HK-2 (cell line): ENCODE measurements at regions not wholly inside any gene's neighbourhood (a gene's known extent, or its start where the extent isn't known, plus 50 kb on each side); places are given as distances from the start of the nearest gene placed in this dataset.
A peak's percentile ranks its signal among the peaks of the same experiment; 100 is the strongest.

Experiments used
- DNase-seq: peaks from one replicate; pipeline ENCODE4 v3.0.0-alpha.2; 2018; ENCODE audit not compliant: unreplicated experiment

DNA sequence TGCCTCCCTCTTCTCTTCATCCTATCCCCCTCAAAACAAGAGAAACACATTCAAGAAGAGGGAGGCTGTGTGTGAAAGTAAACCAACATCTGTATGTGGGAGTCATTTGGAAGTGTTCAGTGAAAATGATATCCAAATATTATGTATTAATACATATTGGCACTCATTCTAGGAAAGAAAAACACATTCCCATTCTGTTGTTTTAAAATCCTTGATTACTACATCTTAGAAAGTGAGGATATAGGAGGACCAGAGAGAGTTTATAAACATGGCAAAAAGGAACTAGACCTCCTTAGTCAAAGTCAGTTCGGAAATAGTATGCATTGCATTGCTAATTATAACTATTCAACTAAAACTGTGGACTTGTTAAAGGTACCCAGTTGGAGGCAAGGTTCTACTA, 786.6 kb downstream of the ADGRL2 start:
- no peak for DNase-seq

DNA sequence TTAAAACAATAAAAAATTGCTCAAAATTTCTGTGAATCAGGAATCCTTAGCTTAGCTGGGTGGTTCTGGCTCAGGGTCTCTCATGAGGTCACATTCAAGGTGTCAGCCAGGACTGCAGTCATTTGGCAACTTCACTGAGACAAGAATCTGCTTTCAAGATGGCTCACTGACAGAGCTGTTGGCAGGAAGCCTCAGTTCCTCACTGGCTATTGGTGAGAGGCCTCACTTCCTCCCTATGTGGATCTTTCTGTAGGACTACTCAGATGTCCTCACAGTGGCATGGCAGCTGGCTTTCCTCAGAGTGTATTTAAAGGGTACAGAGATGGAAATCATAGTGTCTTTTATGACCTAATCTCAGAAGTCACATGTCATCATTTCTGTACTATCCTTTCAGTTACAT, 785.7 kb downstream of the ADGRL2 start:
- DNase-seq = no peak

DNA sequence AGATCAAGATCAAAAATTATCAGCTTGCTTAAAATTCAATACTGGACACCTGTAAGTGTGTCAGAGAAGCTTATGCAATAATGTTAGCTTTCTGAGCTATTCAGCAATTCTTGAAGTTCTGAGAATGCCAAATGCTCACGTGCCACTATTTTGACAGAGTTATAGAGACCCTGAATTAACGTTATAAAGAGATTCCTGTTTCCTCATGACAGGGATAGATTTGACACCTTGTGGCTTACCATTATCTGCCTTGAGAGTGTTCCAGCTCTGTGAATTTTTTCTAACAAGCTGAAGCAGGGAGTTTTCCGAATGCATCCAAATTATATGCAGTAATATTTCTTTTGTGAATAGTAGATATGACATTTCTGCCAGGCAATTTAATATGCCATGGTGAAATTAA, 781.6 kb downstream of the ADGRL2 start:
- no peak for DNase-seq

DNA sequence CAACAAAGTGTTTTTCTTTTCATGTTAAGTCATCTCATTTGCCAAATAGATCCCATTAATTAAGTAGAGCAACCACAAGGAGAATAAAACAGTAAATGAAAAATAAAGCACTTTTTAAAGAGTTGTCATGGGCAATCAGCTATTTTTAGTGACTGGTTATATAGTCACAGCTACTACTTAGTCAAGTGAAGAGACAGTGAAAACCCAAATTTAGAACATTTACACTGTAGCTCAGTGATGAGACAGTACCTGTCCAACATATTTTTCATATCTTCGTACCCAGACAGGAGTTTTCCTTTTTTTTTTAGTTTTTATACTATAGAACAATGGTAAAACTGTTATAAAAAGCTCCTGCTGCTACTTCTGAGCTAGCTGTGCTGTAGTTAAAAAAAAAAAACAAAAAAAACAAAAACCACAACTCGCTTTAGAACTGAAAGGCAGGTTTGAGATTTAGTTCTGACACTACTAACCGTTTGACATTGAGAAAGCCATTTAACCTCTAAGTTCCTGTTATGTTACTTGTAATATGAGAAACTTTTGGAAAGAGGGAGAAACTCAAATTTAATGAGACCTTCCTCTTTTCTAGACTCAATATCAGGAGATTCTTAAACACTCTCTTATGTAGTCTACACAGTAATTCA, 777.5 kb downstream of the ADGRL2 start:
- DNase-seq = no peak

DNA sequence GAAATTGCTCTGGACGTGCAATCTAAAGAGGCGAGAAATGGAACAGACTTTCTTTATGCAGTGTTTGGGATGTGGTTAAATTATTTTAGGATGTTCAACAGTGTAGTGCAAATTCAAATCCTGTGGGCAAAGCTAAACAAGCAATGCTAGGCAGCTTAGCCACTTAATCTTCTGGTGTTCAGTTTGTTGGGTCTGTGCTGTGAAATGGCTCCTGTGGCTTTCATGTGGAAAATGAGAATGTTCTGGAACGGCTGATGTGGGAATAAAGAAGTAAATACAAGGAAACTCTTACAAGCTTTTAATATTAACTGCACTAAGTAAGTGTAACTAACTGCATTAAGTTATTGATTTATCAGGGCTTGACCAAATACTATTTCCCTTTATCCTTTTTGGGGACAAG, 766.6 kb downstream of the ADGRL2 start:
- peak; percentile 1 for DNase-seq

DNA sequence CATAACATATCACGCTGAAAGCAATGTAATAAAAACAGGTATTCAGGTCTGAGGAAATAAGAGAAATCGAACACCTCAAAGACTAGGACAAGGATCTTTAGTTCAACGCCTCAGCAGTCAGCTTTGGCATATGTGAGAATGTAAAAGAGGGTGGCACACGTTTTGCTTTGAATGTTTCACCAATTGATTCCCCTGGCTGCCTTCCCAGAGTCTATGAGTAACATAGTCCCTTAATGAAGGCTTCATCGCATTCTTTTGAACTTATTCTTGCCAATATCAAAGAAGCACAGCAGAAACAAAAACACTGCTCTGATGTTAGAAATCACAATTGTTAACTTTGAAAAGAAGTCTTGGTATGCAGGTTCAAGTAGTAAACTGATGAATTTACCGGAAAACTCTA, 764.8 kb downstream of the ADGRL2 start:
- peak; percentile 35 for DNase-seq

DNA sequence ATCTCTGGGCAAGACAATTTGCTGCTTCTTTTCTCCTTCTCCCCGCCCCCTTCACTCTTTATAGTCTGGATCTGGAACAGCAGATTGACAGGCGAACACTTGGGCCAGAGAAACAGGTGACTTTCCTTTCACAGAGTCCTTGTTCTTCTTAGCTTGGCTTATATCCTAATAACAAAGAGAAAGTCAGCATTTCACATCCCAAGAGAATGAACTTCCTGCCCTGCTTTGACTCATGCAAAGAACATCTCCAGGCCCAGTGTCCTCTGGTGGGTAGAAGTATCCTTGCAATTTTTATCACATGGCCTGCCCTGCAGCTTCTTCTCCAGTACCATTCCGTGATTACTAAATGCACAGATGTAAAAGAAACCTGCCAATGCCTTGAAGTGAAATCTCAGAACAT, 764.4 kb downstream of the ADGRL2 start:
- DNase-seq = peak; percentile 63

DNA sequence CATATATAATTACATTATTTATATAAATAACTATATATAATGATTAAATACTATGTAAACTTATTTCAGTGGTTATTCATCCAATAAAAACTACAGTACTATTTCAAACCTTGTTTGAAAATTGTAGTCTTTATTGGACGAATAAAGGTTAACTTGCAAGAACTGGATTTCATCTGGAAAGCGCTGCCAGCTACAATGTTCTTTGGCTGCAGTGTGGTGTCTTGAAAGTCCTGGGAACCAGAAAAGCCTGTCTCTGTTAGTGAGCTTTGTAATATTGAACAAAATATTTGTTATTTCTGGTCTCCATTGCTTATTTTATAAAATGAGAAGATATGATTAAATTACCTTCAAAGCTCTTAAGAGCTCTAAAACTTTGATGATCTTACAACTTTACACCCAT, 763.6 kb downstream of the ADGRL2 start:
- no peak for DNase-seq

DNA sequence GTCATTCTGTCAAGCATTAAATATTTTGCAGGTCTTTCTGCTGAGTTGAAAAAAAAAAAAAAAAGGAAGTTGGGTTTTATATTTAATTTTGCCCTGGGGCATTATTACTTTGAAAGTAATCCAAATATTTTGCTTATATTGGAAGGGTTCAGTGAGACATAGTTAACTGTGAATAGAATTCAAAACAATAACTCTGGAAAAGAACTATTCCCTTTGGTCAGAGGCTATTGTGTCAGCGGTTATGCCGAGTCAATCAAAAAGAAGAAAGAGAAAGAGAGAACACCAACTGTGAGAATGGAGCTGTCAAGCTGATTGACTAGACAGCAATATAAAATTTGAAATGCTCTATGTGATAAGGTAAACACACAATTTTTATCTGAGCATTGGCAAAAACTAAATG, 761.7 kb downstream of the ADGRL2 start:
- no peak for DNase-seq

DNA sequence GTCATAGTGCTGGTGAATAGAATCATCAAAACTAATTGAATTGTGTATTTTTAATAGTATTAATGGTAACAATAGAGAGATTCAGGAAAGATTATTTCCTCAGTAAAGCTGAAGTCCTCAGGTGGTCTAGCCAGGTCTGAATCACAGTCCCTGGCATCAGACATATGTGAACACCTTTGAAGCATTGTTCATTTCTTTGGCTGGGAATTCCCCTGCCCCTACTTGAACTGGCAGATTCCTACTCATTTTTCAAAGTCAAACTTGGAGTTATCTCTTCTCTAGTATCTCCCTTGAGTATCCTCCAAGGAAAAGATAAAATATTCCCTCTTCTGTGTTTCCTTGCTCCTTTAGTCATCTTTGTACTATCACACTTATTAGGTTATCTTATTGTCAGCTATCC, 759.8 kb downstream of the ADGRL2 start:
- peak; percentile 1 for DNase-seq

DNA sequence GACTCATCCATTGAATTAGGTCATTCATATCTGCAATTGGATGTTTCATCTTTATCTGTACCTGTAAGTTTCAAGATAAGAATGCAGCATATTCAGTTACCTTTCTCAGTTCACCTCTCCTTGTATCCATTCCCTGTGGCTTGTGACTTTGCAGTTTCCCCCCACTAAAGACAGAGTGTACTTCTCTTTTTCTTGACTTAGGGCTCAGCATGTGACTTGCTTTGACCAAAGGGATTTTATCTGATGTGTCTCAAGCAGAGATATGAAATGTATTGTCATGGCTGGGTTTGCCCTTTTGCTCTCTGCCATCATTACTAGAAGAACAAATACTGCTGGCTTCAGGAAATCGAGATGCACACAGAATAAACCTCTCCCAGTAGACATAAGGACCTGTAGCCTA, 754.8 kb downstream of the ADGRL2 start:
- no peak for DNase-seq

DNA sequence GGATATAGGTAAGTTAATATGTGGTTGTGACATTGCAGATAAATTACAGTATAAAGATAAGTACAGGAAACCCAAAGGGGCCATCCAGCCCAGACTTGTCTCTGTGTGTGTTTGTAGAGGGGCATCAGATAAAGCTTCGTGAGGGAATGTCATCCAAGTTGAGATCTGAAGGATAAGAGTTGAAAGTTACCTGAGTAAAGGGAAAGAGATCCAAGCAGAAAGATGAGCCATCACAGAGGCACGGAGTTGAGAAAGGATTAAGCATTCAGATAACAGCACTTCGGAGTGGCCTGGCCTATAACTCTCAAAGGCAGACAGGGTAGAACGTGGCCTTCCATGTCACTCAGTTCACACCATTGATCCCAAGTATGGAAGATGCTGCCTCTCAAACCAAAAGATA, 749.1 kb downstream of the ADGRL2 start:
- no peak for DNase-seq

DNA sequence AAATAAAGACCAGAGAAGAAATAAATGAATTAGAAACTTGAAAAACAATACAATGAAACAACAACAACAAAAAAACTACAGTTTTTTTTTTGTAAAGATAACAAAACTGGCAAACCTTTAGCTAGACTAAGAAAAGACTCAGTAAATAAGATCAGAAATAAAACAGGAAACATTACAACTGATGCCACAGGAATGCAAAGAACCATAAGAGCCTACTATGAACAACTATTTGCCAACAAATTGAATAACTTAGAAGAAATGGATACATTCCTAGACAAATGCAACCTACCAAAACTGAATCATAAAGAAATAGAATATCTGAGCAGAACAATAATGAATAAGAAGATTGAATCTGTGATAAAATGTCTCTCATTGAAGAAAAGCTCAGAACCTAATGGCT, 742.0 kb downstream of the ADGRL2 start:
- DNase-seq = no peak

DNA sequence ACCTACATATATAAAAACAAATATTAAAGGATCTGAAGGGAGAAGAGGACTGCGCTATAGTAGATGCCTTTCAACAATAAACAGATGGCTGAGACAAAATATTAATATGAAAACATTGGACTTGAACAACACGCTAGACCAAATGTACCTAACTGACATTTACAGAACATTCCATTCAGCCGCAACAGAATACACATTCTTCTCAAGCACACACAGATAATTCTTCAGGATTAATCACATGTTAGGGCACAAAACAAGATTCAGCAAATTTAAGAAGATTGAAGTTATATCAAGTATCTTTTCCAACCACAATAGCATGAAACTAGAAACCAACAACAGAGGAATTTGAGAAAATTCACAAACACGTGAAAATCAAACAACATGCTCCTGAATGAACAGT, 741.4 kb downstream of the ADGRL2 start:
- DNase-seq = no peak

DNA sequence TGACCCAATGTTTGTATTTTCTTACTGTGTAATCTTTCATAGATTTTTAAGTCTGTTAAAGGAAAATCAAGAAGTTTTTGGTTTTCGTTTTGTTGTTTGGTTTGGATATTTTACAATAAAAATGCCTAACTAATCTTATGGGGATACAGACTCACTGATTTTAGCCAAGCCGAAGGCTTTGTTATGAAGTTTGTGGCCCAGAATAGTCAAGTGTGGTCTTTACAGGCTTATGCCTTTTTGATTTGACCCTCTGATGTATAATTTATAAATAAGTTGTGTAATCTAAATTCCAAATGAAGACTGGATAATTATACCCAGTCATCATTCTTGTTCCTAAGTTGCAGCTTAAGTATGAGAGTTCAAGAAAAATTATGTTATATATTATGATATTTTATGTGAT, 739.3 kb downstream of the ADGRL2 start:
- no peak for DNase-seq

DNA sequence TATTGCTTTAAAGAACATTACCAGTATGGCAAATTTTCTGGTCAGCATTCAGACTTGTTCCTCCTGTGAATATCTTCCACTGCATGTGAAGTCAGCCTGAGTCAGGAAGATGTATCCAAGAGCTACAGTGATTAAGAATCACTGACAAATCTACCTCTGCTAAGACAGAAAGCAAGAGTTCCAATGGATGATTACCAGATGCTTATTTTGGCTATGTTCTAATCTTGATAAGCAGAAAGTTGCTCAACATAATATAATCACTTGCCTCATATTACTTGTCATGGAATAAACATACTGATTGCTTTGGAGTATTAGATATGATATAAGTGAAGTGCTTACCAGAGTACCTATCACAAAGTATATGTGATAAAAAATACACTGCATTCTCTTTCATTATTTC, 738.1 kb downstream of the ADGRL2 start:
- no peak for DNase-seq

DNA sequence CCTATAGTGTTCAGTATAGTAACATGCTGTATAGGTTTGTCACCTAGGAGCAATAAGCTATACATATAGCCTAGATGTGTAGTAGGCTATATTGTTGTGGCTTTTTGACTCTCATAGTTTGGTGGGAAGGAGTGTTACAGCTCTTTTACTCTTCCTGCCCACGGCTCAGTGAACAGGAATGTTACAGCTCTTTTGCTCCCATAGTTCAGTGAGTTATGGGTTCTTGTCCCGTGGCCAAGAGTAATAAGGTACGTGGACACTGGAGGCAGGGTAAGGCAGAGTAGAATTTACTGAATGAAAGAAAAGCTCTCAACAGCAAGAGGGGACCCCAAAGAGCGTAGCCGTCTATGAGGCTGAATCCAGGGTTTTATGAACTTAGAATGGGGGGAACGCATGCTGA, 734.3 kb downstream of the ADGRL2 start:
- DNase-seq = no peak

DNA sequence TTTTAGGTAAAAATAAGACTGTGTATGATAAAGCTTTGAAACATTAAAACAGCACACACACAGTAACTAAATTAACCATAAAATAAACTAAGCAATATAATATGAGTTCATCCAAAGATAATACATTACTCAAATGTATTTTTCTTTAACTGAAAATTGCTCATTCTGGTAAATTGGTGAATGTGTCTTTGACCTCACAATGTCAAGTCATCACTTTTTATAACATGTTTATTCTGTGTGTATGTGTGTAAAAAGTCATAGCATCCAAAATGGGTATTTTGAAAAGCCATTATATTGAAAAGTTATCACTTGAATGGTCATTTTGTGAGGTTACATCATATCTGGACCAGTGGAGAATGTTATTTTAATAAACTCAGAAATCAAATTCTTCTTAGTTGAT, 724.6 kb downstream of the ADGRL2 start:
- no peak for DNase-seq

DNA sequence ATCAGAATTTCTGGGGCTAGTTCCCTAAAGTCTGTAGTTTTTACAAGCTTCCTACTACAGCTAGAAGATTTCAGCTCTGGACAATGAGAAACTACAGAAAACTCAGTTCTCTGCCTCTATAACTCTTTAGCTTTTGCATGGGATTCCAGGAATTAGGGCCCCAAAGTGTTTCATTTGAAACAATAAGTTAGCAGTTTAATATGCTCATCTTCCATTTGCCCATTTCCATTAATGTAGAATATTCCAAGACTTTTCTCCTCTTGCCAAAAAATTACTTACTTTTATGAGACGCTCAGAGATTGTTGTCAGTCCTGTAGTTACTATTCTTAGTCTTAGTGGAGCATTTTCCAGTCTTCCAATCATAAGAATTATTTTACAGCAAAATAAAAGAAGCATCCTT, 719.9 kb downstream of the ADGRL2 start:
- no peak for DNase-seq

DNA sequence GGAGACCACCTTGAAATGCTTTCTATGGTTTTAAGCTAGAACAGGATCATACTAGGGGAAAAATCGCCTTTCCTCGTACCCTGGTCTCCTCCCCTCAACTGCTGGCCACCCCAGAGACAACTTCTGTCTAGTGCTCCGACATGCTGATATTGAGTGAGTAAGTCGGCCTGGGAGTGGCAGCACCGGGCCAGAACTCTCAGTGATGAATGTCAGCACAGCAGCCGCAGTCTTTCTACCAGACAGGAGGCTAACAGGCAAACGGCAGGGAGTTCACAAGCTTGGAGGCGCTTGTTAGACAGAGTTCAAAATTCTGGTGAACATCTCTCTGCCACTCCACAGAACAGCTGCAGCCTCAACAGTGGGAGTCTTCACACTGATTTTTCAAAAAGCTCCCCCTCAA, 716.9 kb downstream of the ADGRL2 start:
- DNase-seq = no peak

DNA sequence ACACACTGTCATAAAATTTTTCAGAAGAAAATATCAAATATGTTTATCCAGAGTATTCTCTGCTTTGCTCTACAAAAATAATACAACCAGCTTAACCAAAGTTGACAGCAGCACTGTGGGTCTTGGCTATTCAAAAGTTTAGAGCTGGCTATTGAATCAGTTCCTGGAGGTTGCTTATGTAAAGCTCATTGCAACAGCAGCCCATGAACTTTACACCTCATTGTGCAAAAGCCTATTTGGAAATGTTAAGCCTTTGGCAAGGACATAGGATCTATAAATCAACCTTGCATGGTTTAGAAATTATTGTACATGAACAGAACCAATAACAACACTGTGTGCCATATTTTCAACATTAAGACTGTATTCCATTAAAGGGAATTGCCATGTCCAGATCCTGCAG, 714.9 kb downstream of the ADGRL2 start:
- no peak for DNase-seq

DNA sequence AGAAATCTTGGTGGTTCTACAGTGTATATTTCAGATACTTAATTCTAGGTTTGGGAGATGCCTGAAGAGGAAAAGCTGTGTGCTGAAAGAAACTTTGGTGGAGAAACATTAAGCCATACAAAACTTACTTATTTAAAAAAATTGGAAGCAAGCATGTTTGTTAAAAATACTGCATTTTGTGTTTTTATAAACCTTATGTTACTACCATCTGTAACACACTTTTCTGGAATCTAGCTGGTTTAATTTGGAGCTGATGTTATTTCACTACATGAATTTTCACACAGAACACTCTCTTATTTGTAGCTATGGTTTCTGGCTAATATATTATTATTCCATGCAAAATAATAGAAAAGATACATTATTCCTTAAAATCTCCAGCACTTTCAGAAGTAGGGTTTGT, 710.7 kb downstream of the ADGRL2 start:
- DNase-seq = no peak

DNA sequence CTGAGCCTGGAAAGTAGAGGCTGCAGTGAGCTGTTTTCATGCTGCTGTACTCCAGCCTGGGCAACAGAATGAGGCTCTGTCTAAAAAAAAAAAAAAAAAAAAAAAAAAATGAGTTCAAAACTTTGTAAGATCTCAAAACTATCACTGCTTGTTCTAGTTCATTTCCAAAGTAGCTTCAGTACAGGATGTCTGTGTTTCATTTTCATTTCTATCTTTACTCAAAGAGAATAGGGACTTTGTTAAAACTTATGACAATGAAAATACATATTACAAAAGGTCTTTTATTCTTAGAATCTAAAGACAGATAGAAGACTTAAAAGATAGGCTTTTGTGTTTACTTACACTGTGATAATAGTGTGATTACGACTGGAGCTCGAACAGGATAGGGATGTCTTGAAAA, 709.7 kb downstream of the ADGRL2 start:
- DNase-seq = no peak

DNA sequence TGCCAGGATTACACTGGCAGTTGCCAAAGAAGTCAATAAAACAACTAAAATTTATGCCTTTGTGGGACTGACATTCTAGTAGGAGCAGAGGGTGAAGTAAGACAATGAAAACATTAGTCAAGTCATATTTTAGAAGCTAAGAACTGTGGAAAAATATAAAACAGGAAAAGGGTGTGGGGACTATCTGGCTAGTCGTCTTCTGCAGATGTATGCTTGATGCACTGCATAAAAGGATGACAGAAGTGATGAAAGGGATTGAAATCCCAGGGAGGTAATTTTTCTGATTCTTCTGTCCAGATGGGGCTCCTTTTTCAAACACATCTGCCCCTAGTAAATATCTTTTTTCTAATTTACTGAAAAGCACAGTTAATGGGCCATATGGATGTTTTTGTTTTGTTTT, 706.3 kb downstream of the ADGRL2 start:
- no peak for DNase-seq

DNA sequence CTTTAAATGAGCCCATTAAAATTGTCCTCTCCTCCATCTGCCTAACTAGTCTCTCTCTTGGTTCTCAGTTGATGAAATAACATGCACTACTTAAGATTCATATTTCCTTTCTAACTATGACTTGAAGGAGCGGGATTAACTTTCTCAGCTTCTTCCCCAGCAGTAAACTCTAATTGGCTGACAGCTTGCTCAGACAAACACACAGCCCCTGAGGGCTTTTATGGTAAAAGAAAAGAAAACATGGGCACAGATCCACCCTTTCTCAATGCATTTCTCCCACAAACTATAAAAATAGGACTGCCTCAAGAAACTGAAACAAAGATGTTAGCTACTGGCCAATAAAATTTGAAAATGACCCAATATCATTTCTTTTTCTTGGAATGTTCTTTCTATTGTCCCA, 703.1 kb downstream of the ADGRL2 start:
- DNase-seq = no peak
